Hypothalamus (tissue), 51 donors: ENCODE measurements at regions not wholly inside any gene's neighbourhood (a gene's known extent, or its start where the extent isn't known, plus 50 kb on each side); places are given as distances from the start of the nearest gene placed in this dataset.

Source experiments
- DNase-seq, 51 donors: peaks; one replicate each; lab custom pipeline; 2025; lab: John Stamatoyannopoulos, UW

- DNase-seq, result no peak
Observed at GRCh38 chr2:12099374-12099773, 352.9 kb downstream of the LPIN1 start.

- DNase-seq, result no peak
Observed at GRCh38 chr2:12102679-12103078, 356.2 kb downstream of the LPIN1 start.

DNA sequence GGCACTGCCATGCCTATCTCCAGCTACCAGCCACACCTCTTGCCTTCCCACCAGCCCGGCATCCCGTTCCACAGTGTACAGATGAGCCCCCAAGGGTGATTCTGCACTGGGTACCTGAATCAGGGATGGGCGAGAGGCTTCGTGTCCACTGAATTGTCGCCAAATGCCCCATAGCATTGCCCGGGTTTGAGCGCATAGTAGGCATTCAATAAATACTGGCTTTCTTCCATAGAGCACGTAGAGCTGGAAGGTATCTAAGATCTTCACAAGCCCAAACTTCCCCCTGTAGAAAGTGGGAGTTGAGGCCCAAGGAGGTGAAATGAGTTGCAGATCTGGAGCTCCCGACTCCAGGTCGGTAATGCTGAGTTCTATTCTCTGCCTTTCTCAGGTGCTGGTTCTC lies 358.7 kb downstream of the LPIN1 start:
- DNase-seq, result no peak

DNA sequence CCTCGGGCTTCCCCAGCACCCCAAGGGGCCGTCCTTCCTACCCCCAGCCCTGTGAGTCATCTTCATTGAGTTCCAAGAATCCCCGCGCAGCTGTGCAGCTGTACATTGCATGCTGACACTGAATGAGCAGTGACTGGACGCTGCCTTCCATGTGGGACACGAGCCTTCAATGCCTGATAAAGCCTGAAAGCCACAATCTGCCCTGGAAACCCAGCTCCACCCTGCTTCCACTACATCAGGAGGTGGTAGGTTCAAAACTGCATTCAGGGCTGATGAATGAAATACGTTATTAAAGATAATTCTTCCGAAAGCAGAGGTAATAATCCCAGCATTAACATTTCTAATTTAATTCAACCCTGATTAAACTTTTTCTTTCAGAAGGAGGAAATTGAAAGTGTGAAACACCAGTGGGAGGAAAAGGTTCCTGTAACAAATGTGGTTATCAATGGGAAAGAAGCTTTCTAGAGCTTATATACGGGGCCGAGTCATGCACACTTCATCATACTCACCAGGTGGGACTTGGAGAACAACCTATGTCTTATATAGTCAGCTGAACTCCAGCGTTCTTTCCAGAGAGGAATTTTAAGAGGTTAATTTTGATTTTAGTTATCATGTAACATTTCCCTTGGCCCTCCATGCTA lies 360.1 kb downstream of the LPIN1 start:
- peak in 3 of 51 donors; percentile 3 to 29 (median 11) for DNase-seq

DNA sequence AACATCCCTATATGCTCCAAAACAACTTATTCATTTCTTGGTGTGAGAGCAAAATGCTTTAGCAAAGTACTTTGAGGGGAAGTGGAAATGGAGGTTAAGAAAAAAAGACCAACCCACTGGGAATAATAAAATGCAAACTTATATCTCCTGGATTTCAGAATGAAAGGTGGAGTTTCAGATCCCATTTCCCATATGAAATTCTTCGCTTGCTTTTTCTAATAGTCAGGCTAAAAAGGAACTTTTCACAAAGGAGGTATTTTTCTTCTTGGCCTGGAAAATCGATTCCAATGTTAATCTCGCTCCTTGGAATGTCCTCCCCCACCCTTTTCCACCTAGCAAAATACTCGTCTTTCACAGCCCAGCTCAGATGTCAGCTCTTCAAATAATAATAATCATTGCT lies 360.9 kb downstream of the LPIN1 start:
- DNase-seq, result no peak

GRCh38 chr2:12107939-12108338 lies 361.5 kb downstream of the LPIN1 start:
- no peak for DNase-seq

- DNase-seq, result no peak
Observed at GRCh38 chr2:12109363-12110017, 363.1 kb downstream of the LPIN1 start.

GRCh38 chr2:12110074-12110473 lies 363.6 kb downstream of the LPIN1 start:
- DNase-seq, result no peak

DNA sequence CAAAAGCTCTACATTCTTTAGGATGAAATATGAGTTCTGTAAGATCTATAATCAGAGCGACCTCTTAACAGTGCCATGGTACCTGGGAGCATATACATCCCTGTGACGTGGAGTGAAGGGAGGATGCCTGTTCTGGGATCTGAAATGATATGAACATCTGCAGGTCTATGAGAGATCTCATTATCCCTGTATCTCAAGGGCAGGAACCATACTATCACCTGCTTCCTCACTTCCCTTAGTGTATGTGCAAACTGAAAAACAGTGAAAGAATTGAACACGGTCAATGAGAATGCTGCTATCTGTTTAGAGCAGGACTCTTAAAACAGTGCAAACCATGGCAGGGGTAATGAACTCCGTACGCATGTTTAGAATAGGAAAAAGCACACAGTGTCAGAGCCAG lies 364.0 kb downstream of the LPIN1 start:
- DNase-seq, result no peak

DNA sequence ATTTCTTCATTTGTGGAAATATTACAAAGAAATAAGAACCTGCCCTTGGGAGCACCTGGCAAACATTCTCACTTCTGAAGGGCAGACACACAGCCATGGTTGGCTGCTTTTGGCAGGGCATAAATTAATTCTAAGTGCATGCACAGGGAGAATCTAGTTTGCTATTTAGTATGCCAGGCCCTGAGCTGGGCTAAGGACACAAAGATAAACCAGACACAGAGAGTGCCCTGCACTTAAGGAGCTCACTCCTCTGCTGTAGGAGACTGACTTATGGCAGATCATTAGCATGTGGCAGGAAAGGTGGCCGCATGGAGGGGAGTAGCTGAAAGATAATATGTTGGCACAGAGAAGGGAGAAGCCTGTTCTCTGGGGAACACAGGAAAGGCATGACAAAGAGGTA lies 367.0 kb downstream of the LPIN1 start:
- DNase-seq, result no peak

- DNase-seq, result no peak
Observed at GRCh38 chr2:12114816-12115215, 368.4 kb downstream of the LPIN1 start.

GRCh38 chr2:12116228-12116750 lies 369.9 kb downstream of the LPIN1 start:
- DNase-seq, result no peak

DNA sequence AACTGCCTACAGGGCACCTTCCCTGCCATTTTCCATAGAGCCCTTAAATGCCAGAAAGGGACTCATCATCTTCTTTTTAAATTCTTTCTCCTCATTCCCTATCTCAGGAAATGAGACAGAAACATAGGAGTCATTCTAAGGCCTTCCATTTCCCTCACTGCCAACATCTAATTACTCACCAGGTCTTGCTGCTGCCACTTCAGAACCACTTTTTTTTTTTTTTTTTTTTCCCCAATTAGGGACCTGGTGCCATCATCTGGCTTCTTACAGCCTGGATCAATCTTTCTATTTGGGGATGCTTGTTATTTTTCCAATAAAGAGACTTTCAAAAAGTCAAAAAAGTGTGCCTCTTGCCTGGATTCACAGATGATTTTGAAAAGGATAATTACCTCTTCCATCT lies 373.4 kb downstream of the LPIN1 start:
- DNase-seq, result no peak

- DNase-seq, result no peak
Observed at GRCh38 chr2:12120281-12121150, 374.1 kb downstream of the LPIN1 start.

DNA sequence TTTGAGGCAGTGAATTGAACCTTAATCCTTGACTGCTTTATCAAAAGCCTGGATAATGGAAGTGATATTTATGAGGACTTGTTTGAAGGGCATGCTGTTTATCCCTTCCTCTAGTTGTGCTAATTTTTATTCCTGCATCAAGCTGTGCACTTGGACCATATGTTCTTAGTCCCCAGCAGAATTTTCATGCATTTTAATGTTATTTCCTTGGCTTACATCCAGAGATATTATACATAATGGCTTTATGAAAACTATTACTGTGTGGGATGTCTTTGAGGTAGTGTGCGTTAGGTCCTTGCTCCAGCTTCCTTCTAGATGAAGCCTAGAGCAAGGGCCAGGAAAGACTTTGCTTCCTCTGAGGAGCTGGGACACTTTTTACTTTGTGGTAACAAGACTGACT lies 378.4 kb downstream of the LPIN1 start:
- DNase-seq, result no peak

- DNase-seq, result no peak
Observed at GRCh38 chr2:12126318-12126717, 379.9 kb downstream of the LPIN1 start.

DNA sequence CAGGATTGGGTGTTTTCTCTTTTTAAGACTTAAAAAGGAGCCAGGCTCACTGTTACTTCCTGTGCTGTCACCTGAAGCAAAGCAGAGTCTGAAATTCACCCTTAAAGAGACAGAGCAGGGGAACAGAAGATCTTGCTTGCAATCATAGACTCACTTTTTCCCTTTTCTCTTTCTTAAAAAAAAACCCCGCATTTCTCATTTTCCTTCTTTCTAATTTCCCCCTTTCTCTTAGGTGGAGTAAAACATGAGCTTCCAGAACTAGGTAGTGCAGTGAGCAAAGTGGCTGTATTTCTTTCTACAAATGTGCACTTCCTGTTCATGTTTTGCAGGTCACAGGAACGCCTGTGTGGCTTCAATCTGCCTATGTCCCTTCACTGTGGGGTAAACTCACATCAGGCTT lies 381.2 kb downstream of the LPIN1 start:
- no peak for DNase-seq

- DNase-seq, result no peak
Observed at GRCh38 chr2:12131975-12132374, 385.5 kb downstream of the LPIN1 start.

GRCh38 chr2:12141618-12142258 lies 395.3 kb downstream of the LPIN1 start:
- no peak for DNase-seq

- no peak for DNase-seq
Observed at GRCh38 chr2:12151716-12152115, 405.3 kb downstream of the LPIN1 start.

GRCh38 chr2:12152888-12153287 lies 406.5 kb downstream of the LPIN1 start:
- no peak for DNase-seq
